AG04449 (cell line): ENCODE measurements at regions not wholly inside any gene's neighbourhood (a gene's known extent, or its start where the extent isn't known, plus 50 kb on each side); places are given as distances from the start of the nearest gene placed in this dataset.

Experiments
- CTCF ChIA-PET: fragments of 350-600 bp; formaldehyde crosslinking; extraction: SDS; loops from one replicate; lab custom pipeline; 2021; ENCODE audit warnings: antibody characterized with exemption; lab: Yijun Ruan, JAX
- POLR2A ChIA-PET: fragments of 400-600, 350-600 bp; formaldehyde crosslinking; extraction: SDS; loops from one replicate; lab custom pipeline; 2020; ENCODE audit warnings: antibody characterized with exemption, inconsistent platforms; lab: Yijun Ruan, JAX
- DNase-seq: peaks from one replicate; pipeline ENCODE4 v3.0.0-alpha.2; 2010; ENCODE audit warnings: low read depth, low spot score
- H3K4me3 ChIP-seq: 2 replicates; pipeline ENCODE4 v1.5.1; 2011; ENCODE audit warnings: low read depth, mild to moderate bottlenecking, control low read depth, low read length
- TF ChIP-seq, protein P1 (sequence below): IDR thresholded peaks from one replicate; pipeline ENCODE4 v1.5.1; 2011; ENCODE audit warnings: mild to moderate bottlenecking, moderate library complexity, low read length, control low read depth, inconsistent platforms; ENCODE audit not compliant: insufficient read depth; ENCODE audit errors: missing control alignments

GRCh38 chr5:62701036-62701435, 122.4 kb downstream of the LRRC70 start:
- CTCF ChIA-PET: no interaction called here
- no peak for DNase-seq
- TF ChIP-seq, protein P1, sequence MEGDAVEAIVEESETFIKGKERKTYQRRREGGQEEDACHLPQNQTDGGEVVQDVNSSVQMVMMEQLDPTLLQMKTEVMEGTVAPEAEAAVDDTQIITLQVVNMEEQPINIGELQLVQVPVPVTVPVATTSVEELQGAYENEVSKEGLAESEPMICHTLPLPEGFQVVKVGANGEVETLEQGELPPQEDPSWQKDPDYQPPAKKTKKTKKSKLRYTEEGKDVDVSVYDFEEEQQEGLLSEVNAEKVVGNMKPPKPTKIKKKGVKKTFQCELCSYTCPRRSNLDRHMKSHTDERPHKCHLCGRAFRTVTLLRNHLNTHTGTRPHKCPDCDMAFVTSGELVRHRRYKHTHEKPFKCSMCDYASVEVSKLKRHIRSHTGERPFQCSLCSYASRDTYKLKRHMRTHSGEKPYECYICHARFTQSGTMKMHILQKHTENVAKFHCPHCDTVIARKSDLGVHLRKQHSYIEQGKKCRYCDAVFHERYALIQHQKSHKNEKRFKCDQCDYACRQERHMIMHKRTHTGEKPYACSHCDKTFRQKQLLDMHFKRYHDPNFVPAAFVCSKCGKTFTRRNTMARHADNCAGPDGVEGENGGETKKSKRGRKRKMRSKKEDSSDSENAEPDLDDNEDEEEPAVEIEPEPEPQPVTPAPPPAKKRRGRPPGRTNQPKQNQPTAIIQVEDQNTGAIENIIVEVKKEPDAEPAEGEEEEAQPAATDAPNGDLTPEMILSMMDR: no peak
- H3K4me3 ChIP-seq: no peak overlapping the region
- POLR2A ChIA-PET: no interaction called here

DNA sequence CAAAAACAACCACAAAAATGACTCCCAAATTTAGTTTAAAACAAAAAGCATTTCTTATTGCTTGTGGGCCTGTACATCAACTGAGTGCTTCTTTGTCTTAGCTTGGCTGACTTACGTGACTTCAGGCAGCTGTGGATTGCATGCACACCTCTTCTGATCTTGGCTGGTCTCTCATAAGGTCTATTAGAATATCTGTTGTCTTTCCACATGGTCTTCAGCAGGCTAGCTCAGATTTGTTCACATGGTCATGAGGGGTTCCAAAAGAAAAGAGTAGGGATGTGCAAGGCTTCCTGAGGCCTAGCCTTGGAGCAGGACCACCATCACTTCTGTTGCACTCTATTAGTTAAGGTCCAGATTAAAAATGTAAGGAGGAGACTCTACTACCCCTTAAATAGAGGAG, 120.1 kb downstream of the LRRC70 start:
- POLR2A ChIA-PET: no interaction called here
- CTCF ChIA-PET: no interaction called here
- TF ChIP-seq, protein P1: no peak
- DNase-seq: no peak
- H3K4me3 ChIP-seq: no peak overlapping the region

- TF ChIP-seq, protein P1: no peak
- ChIA-PET POLR2A (no interaction called here), CTCF (no interaction called here)
- DNase-seq: no peak
- H3K4me3 ChIP-seq: no peak overlapping the region
These were observed 116.7 kb downstream of the LRRC70 start for GRCh38 chr5:62695274-62695673.

- CTCF ChIA-PET: no interaction called here
- DNase-seq: no peak
- POLR2A ChIA-PET: no interaction called here
- TF ChIP-seq, protein P1: no peak
- no peak overlapping the region for H3K4me3 ChIP-seq
These were observed 114.5 kb downstream of the LRRC70 start for GRCh38 chr5:62692946-62693713.

GRCh38 chr5:62691946-62692345, 113.3 kb downstream of the LRRC70 start:
- no peak overlapping the region for H3K4me3 ChIP-seq
- CTCF ChIA-PET: no interaction called here
- TF ChIP-seq, protein P1: no peak
- DNase-seq: no peak
- POLR2A ChIA-PET: no interaction called here

DNA sequence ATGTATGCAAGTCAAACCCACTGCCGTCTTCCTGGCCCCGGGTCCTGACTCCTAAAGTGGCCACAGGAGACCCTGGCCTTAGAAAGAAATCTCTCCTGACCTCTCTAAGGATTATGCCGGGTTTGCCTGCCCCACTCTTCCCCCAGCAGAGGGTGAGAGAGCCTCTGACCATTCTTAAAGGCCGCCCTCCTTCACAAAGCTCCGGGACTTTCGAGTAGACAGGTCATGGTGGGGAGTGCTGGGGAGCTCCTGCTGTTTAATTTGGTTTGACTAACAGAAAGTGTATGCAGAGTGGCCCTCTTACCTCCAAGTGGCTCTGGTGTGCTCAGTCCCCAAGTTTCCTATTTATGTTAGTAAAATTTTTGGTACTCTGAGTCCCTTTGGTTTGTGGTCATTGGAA, 111.8 kb downstream of the LRRC70 start:
- POLR2A ChIA-PET: no interaction called here
- no peak for DNase-seq
- CTCF ChIA-PET: no interaction called here
- no peak overlapping the region for H3K4me3 ChIP-seq
- TF ChIP-seq, protein P1: no peak
